GM19468 (cell line): ENCODE measurements at regions not wholly inside any gene's neighbourhood (a gene's known extent, or its start where the extent isn't known, plus 50 kb on each side); places are given as distances from the start of the nearest gene placed in this dataset.
"Not testable (repeated sequence)": the region's sequence is repeated elsewhere in the genome, so short reads cannot be mapped to it uniquely, and the experiment has no call there.

Experiments used
- ATAC-seq: cut with Tn5 transposase; IDR thresholded peaks from one replicate; pipeline ENCODE4 v1.9.1; 2021; ENCODE audit warnings: mild to moderate bottlenecking, moderate library complexity, moderate number of reproducible peaks; ENCODE audit not compliant: unreplicated experiment; ENCODE audit errors: extremely low read depth

GRCh38 chr3:161893972-161894371, 397.4 kb downstream of the OTOL1 start:
- ATAC-seq, result no peak

GRCh38 chr3:161894657-161895056, 398.0 kb downstream of the OTOL1 start:
- no peak for ATAC-seq

GRCh38 chr3:161905520-161906132, 409.0 kb downstream of the OTOL1 start:
- ATAC-seq, result no peak

GRCh38 chr3:161913786-161914389, 417.3 kb downstream of the OTOL1 start:
- no peak for ATAC-seq

GRCh38 chr3:161914703-161915417, 418.3 kb downstream of the OTOL1 start:
- ATAC-seq, result no peak

GRCh38 chr3:161915418-161915750, 418.8 kb downstream of the OTOL1 start:
- no peak for ATAC-seq

- ATAC-seq, result no peak
These were observed 423.6 kb downstream of the OTOL1 start for GRCh38 chr3:161920196-161920595.

- ATAC-seq, result no peak
These were observed 429.2 kb downstream of the OTOL1 start for GRCh38 chr3:161925749-161926360.

- ATAC-seq, result no peak
These were observed 430.5 kb downstream of the OTOL1 start for GRCh38 chr3:161927131-161927530.

GRCh38 chr3:161939918-161940620, 443.5 kb downstream of the OTOL1 start:
- ATAC-seq, result no peak

- no peak for ATAC-seq
These were observed 444.0 kb downstream of the OTOL1 start for GRCh38 chr3:161940621-161940965.

- ATAC-seq, result no peak
These were observed 445.3 kb downstream of the OTOL1 start for GRCh38 chr3:161941891-161942290.

- not testable (repeated sequence) for ATAC-seq
These were observed 447.3 kb downstream of the OTOL1 start for GRCh38 chr3:161943801-161944345.

- no peak for ATAC-seq
These were observed 449.9 kb downstream of the OTOL1 start for GRCh38 chr3:161946443-161946960.

- ATAC-seq, result no peak
These were observed 453.8 kb downstream of the OTOL1 start for GRCh38 chr3:161950318-161950868.

GRCh38 chr3:161957467-161957866, 460.9 kb downstream of the OTOL1 start:
- ATAC-seq, result no peak

GRCh38 chr3:161964857-161965256, 468.2 kb downstream of the OTOL1 start:
- no peak for ATAC-seq

GRCh38 chr3:161969867-161970266, 473.3 kb downstream of the OTOL1 start:
- no peak for ATAC-seq

- ATAC-seq, result no peak
These were observed 478.6 kb downstream of the OTOL1 start for GRCh38 chr3:161975201-161975600.

GRCh38 chr3:161977063-161977462, 480.5 kb downstream of the OTOL1 start:
- no peak for ATAC-seq
